ENCODE measurements at regions not wholly inside any gene's neighbourhood (a gene's known extent, or its start where the extent isn't known, plus 50 kb on each side); places are given as distances from the start of the nearest gene placed in this dataset.
"Not testable (repeated sequence)": the region's sequence is repeated elsewhere in the genome, so short reads cannot be mapped to it uniquely, and the experiment has no call there.

- no peak for DNase-seq
Measured at GRCh38 chr2:84129018-84129417, 330.1 kb downstream of the SUCLG1 start.

DNA sequence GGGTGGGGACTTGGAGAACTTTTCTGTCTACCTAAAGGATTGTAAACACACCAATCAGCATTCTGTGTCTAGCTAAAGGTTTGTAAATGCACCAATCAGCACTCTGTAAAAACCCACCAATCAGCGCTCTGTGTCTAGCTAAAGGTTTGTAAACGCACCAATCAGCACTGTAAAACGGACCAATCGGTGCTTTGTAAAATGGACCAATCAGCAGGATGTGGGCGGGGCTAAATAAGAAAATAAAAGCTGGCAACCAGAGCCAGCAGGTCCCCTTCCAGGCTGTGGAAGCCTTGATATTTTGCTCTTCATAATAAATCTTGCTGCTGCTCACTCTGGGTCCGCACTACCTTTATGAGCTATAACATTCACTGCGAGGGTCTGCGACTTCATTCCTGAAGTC, 331.3 kb downstream of the SUCLG1 start:
- DNase-seq = not testable (repeated sequence)

- DNase-seq = no peak
Measured at GRCh38 chr2:84126530-84126929, 332.6 kb downstream of the SUCLG1 start.

- DNase-seq = no peak
Measured at GRCh38 chr2:84126084-84126483, 333.0 kb downstream of the SUCLG1 start.

GRCh38 chr2:84116143-84116542, 342.9 kb downstream of the SUCLG1 start:
- DNase-seq = no peak

DNA sequence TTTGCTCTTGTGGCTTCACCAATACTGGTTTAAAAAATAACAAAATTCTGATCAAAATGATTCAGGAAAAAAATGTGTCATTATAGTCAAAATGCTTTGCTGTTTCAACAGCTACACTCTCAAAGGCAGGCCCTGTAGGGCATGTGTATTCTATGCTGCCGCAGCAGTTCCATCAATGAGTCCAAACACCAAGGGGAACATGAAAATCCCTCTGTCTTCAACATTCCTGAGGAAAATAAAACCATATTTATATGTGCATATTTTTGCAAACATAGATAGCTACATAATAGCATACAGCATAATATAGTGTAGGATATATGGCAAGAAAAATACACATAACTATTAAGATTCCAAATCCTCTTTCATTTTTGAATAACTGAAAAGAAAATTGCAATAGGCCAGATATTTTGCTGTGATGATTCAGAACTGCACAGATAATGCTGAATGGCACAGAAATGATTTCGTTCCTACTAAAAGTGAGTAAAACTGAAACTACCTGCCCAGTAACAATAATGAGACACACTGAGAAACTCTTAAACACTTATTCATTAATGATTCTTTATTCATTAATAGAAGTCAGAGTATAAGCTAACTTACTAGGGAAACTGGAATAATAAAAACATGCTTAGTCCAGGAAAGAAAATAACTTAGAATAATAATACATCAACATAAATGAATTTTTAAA, 343.8 kb downstream of the SUCLG1 start:
- no peak for DNase-seq

- DNase-seq = not testable (repeated sequence)
Measured at GRCh38 chr2:84103816-84104527, 355.1 kb downstream of the SUCLG1 start.

DNA sequence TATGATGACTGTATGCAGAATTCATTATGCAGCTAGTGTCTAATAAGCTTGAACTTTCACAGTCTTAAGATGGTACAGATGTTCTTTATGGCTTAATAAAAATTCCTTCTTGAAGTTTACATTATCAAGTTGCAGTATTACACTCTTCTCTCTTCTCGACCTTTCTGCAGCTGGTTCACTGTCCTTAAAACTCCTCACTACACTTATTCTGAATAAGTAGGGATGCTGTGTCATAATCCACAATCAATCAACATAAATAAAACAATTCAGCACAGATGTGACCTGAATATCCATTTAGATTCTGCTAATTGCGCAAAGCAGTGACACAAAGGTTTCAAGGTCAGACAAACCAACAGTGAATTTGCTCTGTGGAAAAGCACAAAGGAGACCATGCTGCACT, 356.8 kb downstream of the SUCLG1 start:
- DNase-seq = no peak

GRCh38 chr2:84088656-84089055, 370.4 kb downstream of the SUCLG1 start:
- DNase-seq = no peak

DNA sequence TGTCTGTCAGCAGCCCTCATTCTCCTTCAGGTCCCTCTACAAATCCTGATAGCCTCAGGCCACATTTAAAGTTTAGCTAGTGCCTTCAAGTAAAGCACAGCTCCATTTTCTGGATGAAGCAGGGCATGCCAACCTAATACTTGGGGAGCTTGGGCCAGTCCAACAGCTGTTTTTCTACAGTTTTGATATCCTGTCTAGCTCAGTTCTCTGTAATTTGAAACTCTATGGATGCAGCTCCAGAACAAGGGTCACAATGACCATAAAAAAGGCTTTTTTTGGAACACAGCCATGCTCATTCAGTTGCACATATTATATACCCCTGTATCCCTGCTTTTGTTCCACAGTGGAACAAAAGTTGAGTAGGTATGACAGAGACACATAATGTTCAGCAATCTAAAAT, 373.5 kb downstream of the SUCLG1 start:
- DNase-seq = no peak

DNA sequence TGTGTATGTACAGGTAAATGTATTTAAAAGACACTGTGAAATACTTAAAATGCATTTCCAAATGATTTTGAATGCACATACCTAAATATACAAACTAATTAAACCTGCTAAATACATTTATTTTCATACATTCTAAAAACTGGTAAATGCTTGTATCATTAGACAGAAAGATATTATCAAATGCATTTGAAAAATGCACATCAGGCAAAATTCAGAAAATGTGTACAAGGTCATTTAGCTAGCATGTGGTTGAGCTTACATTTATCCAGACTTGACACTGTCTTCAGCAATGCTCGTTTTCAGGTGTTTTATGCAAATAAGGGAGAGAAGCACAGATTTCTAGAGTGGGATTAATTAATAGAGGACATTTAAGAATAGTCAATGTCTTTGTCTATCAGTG, 374.2 kb downstream of the SUCLG1 start:
- DNase-seq = no peak

- DNase-seq = no peak
Measured at GRCh38 chr2:84083984-84084383, 375.1 kb downstream of the SUCLG1 start.

GRCh38 chr2:84078471-84078870, 380.6 kb downstream of the SUCLG1 start:
- no peak for DNase-seq

GRCh38 chr2:84077496-84077895, 381.6 kb downstream of the SUCLG1 start:
- no peak for DNase-seq

DNA sequence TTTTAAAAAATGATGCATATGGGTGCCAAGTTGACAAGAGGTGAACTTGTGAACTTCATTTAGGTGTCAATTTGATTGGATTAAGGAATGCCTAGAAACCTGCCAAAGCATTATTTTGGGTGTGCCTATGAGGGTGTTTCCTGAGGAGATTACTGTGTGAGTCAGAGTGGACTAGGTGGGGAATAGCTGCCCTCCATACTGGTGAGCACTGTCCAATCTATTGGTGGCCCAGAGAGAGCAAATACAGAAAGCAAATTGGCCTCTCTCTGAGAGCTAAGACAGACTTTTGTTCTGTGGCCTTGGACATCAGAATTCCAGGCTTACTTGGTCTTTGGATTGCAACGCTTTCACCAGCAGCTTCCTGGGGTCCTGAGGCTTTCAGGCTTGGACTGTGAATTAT, 388.0 kb downstream of the SUCLG1 start:
- no peak for DNase-seq

- DNase-seq = no peak
Measured at GRCh38 chr2:84065857-84066256, 393.2 kb downstream of the SUCLG1 start.

GRCh38 chr2:84057917-84058560, 401.0 kb downstream of the SUCLG1 start:
- no peak for DNase-seq

- no peak for DNase-seq
Measured at GRCh38 chr2:84055816-84056215, 403.3 kb downstream of the SUCLG1 start.

- DNase-seq = not testable (repeated sequence)
Measured at GRCh38 chr2:84054577-84054976, 404.5 kb downstream of the SUCLG1 start.

DNA sequence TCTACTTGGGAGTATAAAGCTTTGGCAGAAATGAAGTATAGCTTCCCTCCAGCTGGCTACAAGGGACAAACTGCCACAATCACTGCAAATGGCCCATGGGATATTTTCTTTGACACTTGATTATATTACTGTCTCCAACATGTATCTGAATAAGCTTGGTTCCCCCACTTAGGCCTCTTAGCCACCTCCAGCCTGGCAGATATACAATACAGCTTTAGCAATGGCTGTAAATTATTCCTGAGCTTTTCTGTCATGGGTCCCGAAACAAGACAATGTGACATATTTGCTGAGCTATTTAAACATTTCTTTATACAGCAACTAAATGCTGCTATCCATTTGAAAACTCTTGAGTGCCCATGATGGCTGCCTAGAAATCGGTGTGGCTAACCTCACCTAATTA, 406.2 kb downstream of the SUCLG1 start:
- DNase-seq = no peak

DNA sequence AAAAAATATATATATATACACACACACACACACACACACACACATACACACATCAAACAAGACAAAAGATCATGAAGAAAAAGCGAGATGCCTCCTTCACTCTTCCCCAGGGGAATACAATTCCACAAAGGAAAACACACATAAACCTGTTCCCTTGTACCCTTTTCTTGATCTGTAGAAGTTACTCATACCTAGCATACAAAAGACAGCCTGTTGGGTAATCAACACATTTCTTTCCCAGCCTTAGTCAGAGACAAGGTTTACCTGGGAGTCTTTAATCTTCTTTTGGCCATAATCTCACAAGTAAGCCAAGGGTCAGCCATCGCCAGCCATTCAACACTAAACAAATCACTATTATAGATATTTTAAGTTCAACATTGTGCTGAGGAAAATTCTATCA, 407.0 kb downstream of the SUCLG1 start:
- no peak for DNase-seq

DNA sequence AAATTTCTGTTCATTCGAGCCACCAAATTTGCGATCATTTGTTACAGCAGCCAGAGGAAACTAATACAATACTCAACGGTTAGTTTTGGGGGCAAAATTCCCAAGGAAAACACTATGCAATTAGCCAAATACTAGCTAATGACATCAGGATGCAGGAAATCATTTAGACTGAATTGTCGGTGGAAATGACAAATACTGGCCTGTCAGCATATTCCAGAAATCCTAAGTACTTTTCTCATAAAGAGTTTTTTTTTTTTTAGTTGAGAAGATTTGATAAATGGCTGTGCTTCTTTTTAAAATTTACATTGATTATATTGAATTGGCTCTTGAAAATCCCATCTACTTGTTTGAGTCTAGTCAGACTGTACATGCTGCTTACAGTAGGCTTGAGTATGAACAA, 410.1 kb downstream of the SUCLG1 start:
- DNase-seq = no peak

- no peak for DNase-seq
Measured at GRCh38 chr2:84041506-84041905, 417.6 kb downstream of the SUCLG1 start.

- DNase-seq = no peak
Measured at GRCh38 chr2:84040281-84040680, 418.8 kb downstream of the SUCLG1 start.

All from activated CD4-positive, alpha-beta T cell treated with anti-CD3 and anti-CD28 coated beads for 1 hour (primary cell).